ENCODE measurements at regions not wholly inside any gene's neighbourhood (a gene's known extent, or its start where the extent isn't known, plus 50 kb on each side); places are given as distances from the start of the nearest gene placed in this dataset.

- DNase-seq (ENCODE audit: low read depth) = no peak
- H3K4me3 ChIP-seq (ENCODE audit: low read length) = no peak overlapping the region
- TF ChIP-seq CTCF (conservative IDR thresholded peaks at IDR 0.05; ENCODE audit: low read depth, low read length) = no peak
Measured at GRCh38 chr11:33564856-33565453, 135.7 kb downstream of the C11orf91 start.

DNA sequence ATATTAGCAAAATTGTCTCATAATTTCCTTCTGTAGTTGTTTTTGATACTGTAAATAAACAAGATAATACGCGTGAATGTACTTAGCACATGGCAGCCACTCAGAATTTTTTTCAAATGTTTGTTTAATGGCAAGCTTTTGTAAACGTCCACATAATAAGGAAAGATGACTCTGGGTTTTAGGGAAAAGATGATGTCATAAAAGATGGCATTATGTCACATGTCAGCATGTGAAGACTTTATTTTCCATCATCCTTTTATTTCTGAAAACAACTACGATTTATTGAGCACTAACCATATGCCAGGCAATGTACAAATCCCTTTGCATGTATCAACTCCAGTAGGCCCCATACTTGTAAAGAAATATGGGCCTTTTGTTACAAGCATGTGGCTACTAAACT, 139.9 kb downstream of the C11orf91 start:
- TF ChIP-seq CTCF (conservative IDR thresholded peaks at IDR 0.05; ENCODE audit: low read depth, low read length) = no peak
- no peak for DNase-seq (ENCODE audit: low read depth)

DNA sequence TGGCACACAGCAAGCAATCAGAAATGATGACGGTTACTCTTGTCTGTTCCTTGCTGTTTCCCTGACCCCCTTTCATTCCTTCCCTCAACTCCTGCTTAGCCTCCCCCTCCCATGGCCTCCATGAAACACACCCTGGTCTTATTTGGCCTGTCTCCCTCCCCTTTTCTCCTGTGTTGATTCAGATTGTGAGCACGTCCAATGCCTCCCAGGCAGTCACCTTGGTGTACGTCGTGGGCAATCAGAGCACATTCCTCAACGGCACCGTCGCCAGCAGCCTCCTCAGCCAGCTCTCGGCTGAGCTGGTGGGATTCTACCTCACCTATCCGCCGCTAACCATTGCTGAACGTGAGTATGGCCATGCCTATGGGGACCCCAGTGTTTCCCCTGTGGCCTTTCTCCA, 141.1 kb downstream of the C11orf91 start:
- H3K4me3 ChIP-seq (ENCODE audit: low read length) = no peak overlapping the region
- no peak for TF ChIP-seq CTCF (conservative IDR thresholded peaks at IDR 0.05; ENCODE audit: low read depth, low read length)
- DNase-seq (ENCODE audit: low read depth) = no peak

More for the DNA sequence above, 139.9 kb downstream of the C11orf91 start:
- no peak overlapping the region for H3K4me3 ChIP-seq (ENCODE audit: low read length)

- H3K4me3 ChIP-seq (ENCODE audit: low read length) = no peak overlapping the region
- no peak for TF ChIP-seq CTCF (conservative IDR thresholded peaks at IDR 0.05; ENCODE audit: low read depth, low read length)
- DNase-seq (ENCODE audit: low read depth) = no peak
Measured at GRCh38 chr11:33558097-33558496, 142.5 kb downstream of the C11orf91 start.

DNA sequence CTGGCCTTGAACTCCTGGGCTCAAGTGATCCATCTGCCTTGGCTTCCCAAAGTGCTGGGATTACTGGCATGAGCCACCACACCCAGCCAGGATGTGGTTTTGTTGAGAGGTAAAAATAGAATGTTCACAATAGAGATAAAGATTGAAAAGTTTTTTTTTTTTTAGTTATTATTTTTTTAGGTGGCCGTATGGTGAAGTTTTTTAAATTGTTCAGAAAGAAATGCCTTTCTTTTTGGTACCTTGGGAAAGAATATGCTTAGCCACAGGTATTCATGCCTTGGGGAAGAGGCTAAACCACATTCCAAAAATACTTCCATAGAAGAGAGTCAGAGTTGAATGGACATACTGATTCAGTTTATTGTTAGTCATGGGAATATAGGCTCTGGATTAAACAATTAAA, 143.4 kb downstream of the C11orf91 start:
- H3K4me3 ChIP-seq (ENCODE audit: low read length) = no peak overlapping the region
- no peak for DNase-seq (ENCODE audit: low read depth)
- no peak for TF ChIP-seq CTCF (conservative IDR thresholded peaks at IDR 0.05; ENCODE audit: low read depth, low read length)

GRCh38 chr11:33554219-33554618, 146.4 kb downstream of the C11orf91 start:
- H3K4me3 ChIP-seq (ENCODE audit: low read length) = no peak overlapping the region
- no peak for DNase-seq (ENCODE audit: low read depth)
- no peak for TF ChIP-seq CTCF (conservative IDR thresholded peaks at IDR 0.05; ENCODE audit: low read depth, low read length)

GRCh38 chr11:33553486-33553885, 147.1 kb downstream of the C11orf91 start:
- no peak overlapping the region for H3K4me3 ChIP-seq (ENCODE audit: low read length)
- no peak for TF ChIP-seq CTCF (conservative IDR thresholded peaks at IDR 0.05; ENCODE audit: low read depth, low read length)
- DNase-seq (ENCODE audit: low read depth) = no peak

All from retinal pigment epithelial cell (primary cell).